IMR-90 (cell line): ENCODE measurements at regions not wholly inside any gene's neighbourhood (a gene's known extent, or its start where the extent isn't known, plus 50 kb on each side); places are given as distances from the start of the nearest gene placed in this dataset.

Source experiments
- ATAC-seq: fragments of 200-7000 bp; cut with Tn5 transposase; 2 replicates; pipeline ENCODE4 v1.9.1; 2020; ENCODE audit warnings: low read depth, mild to moderate bottlenecking, moderate library complexity
- BruUV-seq: library from RNA; stranded (reverse); fragments of 400-500 nt; replicated peaks from 2 replicates; lab custom pipeline; 2021; lab: Mats Ljungman, UMichigan
- CTCF ChIA-PET: fragments of 300-600 bp; formaldehyde crosslinking; extraction: SDS; loops from one replicate; lab custom pipeline; 2021; ENCODE audit warnings: antibody characterized with exemption; lab: Yijun Ruan, JAX
- POLR2A ChIA-PET: fragments of 300-600 bp; sonication (Branson Sonifier 250); formaldehyde crosslinking; loops from one replicate; lab custom pipeline; 2022; ENCODE audit warnings: antibody characterized with exemption; ENCODE audit not compliant: unreplicated experiment; lab: Charles Lee
- DNase-seq: peaks from one replicate; pipeline ENCODE4 v3.0.0; 2013
- H2AFZ ChIP-seq: replicated peaks from 2 replicates; pipeline ENCODE3; 2013; ENCODE audit warnings: low read length, mild to moderate bottlenecking; ENCODE audit not compliant: poor library complexity
- H2AK5ac ChIP-seq: 2 replicates; pipeline ENCODE4 v1.6.1; 2013; ENCODE audit warnings: low read depth, low read length, inconsistent platforms
- H2AK9ac ChIP-seq: replicated peaks from 2 replicates; pipeline ENCODE3; 2013; ENCODE audit warnings: mild to moderate bottlenecking, low read depth, low read length, moderate library complexity; ENCODE audit not compliant: poor library complexity
- H2BK120ac ChIP-seq: 2 replicates; pipeline ENCODE4 v1.6.1; 2013; ENCODE audit warnings: low read depth, low read length, inconsistent platforms
- H2BK15ac ChIP-seq: 3 replicates; pipeline ENCODE4 v1.6.1; 2013; ENCODE audit warnings: low read depth, low read length, inconsistent platforms
- H2BK20ac ChIP-seq: 2 replicates; pipeline ENCODE4 v1.6.1; 2013; ENCODE audit warnings: low read depth, mild to moderate bottlenecking, inconsistent platforms, low read length, moderate library complexity
- H2BK5ac ChIP-seq: 2 replicates; pipeline ENCODE4 v1.6.1; 2013; ENCODE audit warnings: mild to moderate bottlenecking, low read depth, low read length, inconsistent platforms; ENCODE audit not compliant: poor library complexity, severe bottlenecking
- H3K14ac ChIP-seq: replicated peaks from 2 replicates; pipeline ENCODE4 v1.6.1; 2013; ENCODE audit warnings: low read depth, low read length, inconsistent platforms
- H3K18ac ChIP-seq: 2 replicates; pipeline ENCODE4 v1.6.1; 2013; ENCODE audit warnings: low read depth, low read length, control low read depth
- H3K23ac ChIP-seq: 2 replicates; pipeline ENCODE4 v1.6.1; 2013; ENCODE audit warnings: low read depth, low read length, inconsistent platforms
- H3K27ac ChIP-seq: 2 replicates; pipeline ENCODE4 v1.5.1; 2013; ENCODE audit warnings: mild to moderate bottlenecking, control low read depth, low read length; ENCODE audit not compliant: insufficient read depth
- H3K27me3 ChIP-seq: 2 replicates; pipeline ENCODE4 v1.6.1; 2013; ENCODE audit warnings: low read length; ENCODE audit not compliant: control insufficient read depth, insufficient read depth
- H3K36me3 ChIP-seq: 2 replicates; pipeline ENCODE4 v1.6.1; 2013; ENCODE audit warnings: low read length, mixed read lengths; ENCODE audit not compliant: control insufficient read depth, insufficient read depth
- H3K4ac ChIP-seq: 2 replicates; pipeline ENCODE4 v1.6.1; 2013; ENCODE audit warnings: low read depth, low read length, inconsistent platforms
- H3K4me1 ChIP-seq: 2 replicates; pipeline ENCODE4 v1.6.1; 2013; ENCODE audit warnings: low read length, mixed read lengths; ENCODE audit not compliant: control insufficient read depth, insufficient read depth
- H3K4me2 ChIP-seq: 2 replicates; pipeline ENCODE4 v1.6.1; 2013; ENCODE audit warnings: low read depth, mild to moderate bottlenecking, control low read depth, low read length, moderate library complexity
- H3K4me3 ChIP-seq: 2 replicates; pipeline ENCODE4 v1.5.1; 2013; ENCODE audit warnings: low read depth, mild to moderate bottlenecking, control low read depth, low read length, moderate library complexity; ENCODE audit not compliant: insufficient read depth
- H3K56ac ChIP-seq: 2 replicates; pipeline ENCODE4 v1.6.1; 2013; ENCODE audit warnings: low read length, inconsistent platforms; ENCODE audit not compliant: insufficient read depth; ENCODE audit errors: extremely low read depth
- H3K79me1 ChIP-seq, 2 experiments: 2 replicates each; pipeline ENCODE4 v1.6.1; 2013; ENCODE audit warnings: low read length in 2 of 2, inconsistent platforms in 1 of 2, low read depth in 1 of 2
- H3K9ac ChIP-seq: 2 replicates; pipeline ENCODE4 v1.6.1; 2013; ENCODE audit warnings: low read depth, low read length, control low read depth
- H3K9me1 ChIP-seq: 2 replicates; pipeline ENCODE4 v1.6.1; 2013; ENCODE audit warnings: low read length, inconsistent platforms; ENCODE audit not compliant: insufficient read depth
- H3K9me3 ChIP-seq: 2 replicates; pipeline ENCODE4 v1.6.1; 2013; ENCODE audit warnings: low read length; ENCODE audit not compliant: control insufficient read depth, insufficient read depth
- H4K20me1 ChIP-seq: 2 replicates; pipeline ENCODE4 v1.6.1; 2013; ENCODE audit warnings: low read length, inconsistent platforms; ENCODE audit not compliant: insufficient read depth
- H4K5ac ChIP-seq: 2 replicates; pipeline ENCODE4 v1.6.1; 2013; ENCODE audit warnings: mild to moderate bottlenecking, low read depth, low read length, control low read depth
- H4K8ac ChIP-seq, 2 experiments: 2 replicates each; pipeline ENCODE4 v1.6.1; 2013; ENCODE audit warnings: low read depth in 2 of 2, low read length in 2 of 2, control low read depth in 1 of 2, inconsistent platforms in 1 of 2
- H4K91ac ChIP-seq: 2 replicates; pipeline ENCODE4 v1.6.1; 2013; ENCODE audit warnings: low read depth, low read length, inconsistent platforms; ENCODE audit not compliant: insufficient read depth
- CHD1 ChIP-seq: IDR thresholded peaks from 2 replicates; pipeline ENCODE4 v1.6.1; 2012; ENCODE audit warnings: low read depth, low read length, improper control_type of control experiment
- FOS ChIP-seq: fragments of 150-350 bp; IDR thresholded peaks from 2 replicates; pipeline ENCODE4 v1.6.1; 2016; ENCODE audit warnings: low read depth, low read length
- POLR2A ChIP-seq: IDR thresholded peaks from 2 replicates; pipeline ENCODE4 v1.6.1; 2012; ENCODE audit warnings: mild to moderate bottlenecking, low read depth, low read length
- RAD21 ChIP-seq: IDR thresholded peaks from 2 replicates; pipeline ENCODE4 v1.6.1; 2012; ENCODE audit warnings: low read length, improper control_type of control experiment
- RCOR1 ChIP-seq: IDR thresholded peaks from 2 replicates; pipeline ENCODE4 v1.6.1; 2012; ENCODE audit warnings: mild to moderate bottlenecking, low read length, improper control_type of control experiment; ENCODE audit not compliant: insufficient replicate concordance
- RFX5 ChIP-seq: IDR thresholded peaks from 2 replicates; pipeline ENCODE4 v1.8.0; 2012; ENCODE audit warnings: low read depth, mild to moderate bottlenecking, low read length, moderate library complexity
- USF2 ChIP-seq: fragments of 150-350 bp; IDR thresholded peaks from 2 replicates; pipeline ENCODE4 v1.6.1; 2017; ENCODE audit warnings: mild to moderate bottlenecking, antibody characterized with exemption, low read length, low read depth
- WGBS, 2 experiments: methylation state at CpG; one replicate each; pipeline versions ENCODE4 v1.1.5 to v1.1.7; 2013; ENCODE audit warnings: missing lambda C conversion rate in 2 of 2; ENCODE audit not compliant: insufficient read length in 1 of 2; ENCODE audit errors: extremely low coverage in 2 of 2; 5-methylcytosine and 5-hydroxymethylcytosine counted together
- dilution Hi-C: fragments of 300-500 bp; cut with HindIII; formaldehyde crosslinking; loops from one replicate; pipeline ENCODE4 v1.14.3; 2018; ENCODE audit warnings: low sequenced_read_pairs; ENCODE audit not compliant: unreplicated experiment
- in situ Hi-C: fragments of 300-500 bp; cut with MboI; formaldehyde crosslinking; loops from 3 replicates; pipeline ENCODE4 v1.14.3; 2019; ENCODE audit warnings: low sequenced_read_pairs, inconsistent platforms, mixed read lengths
- intact Hi-C: fragments of 100-400 bp; cut with micrococcal nuclease; formaldehyde crosslinking; loops from 2 replicates; pipeline ENCODE4 v1.10.0; 2022

- TF ChIP-seq RAD21 (no peak), FOS (no peak)
Measured at GRCh38 chr10:28807760-28808613, 130.7 kb downstream of the BAMBI start (continued).

- no peak for ATAC-seq
- Histone ChIP-seq H4K8ac (0 out of 4 replicates have a peak overlapping the region, but pooled peaks of 1 of the 2 experiments have one; percentile 55), H3K36me3 (no peaks in the 10 kb centered on the region), H3K56ac (no peak overlapping the region), H3K14ac (no peak overlapping the region), H3K27ac (no peak overlapping the region), H3K23ac (no peak overlapping the region), H3K9ac (no peak overlapping the region), H4K20me1 (no peaks in the 10 kb centered on the region), H4K5ac (no peak overlapping the region; the same call in 1 of the 2 replicates), H3K79me1 (no peaks in the 10 kb centered on the region), H3K9me1 (no peaks in the 10 kb centered on the region; the same call in 1 of the 2 replicates), H3K4ac (no peak overlapping the region), H3K27me3 (no peaks in the 10 kb centered on the region), H2AK9ac (no peak overlapping the region), H3K4me3 (no peak overlapping the region), H3K18ac (no peak overlapping the region; the same call in 1 of the 2 replicates), H3K4me2 (no peak overlapping the region), H2BK20ac (0 out of 2 replicates have a peak overlapping the region, but pooled peaks have one; percentile 45), H2BK5ac (no peak overlapping the region), H2AFZ (no peak overlapping the region), H3K4me1 (peaks cover 25% of the 10 kb centered on the region), H2BK120ac (peak overlapping the region; percentile 63; the same call in 1 of the 2 replicates), H4K91ac (no peak overlapping the region; the same call in 1 of the 2 replicates), H2BK15ac (no peak overlapping the region), H2AK5ac (no peak overlapping the region), H3K9me3 (no peaks in the 10 kb centered on the region)
- no peak for DNase-seq
- dilution Hi-C loops = no loop called here
- no TSS peak for BruUV-seq
- in situ Hi-C loops = no loop called here
- TF ChIP-seq RCOR1 = no peak
- no peak for TF ChIP-seq POLR2A
- TF ChIP-seq USF2 = no peak
- TF ChIP-seq CHD1 = no peak
- no peak for TF ChIP-seq RFX5
- ChIA-PET CTCF (no interaction called here), POLR2A (no interaction called here)
- WGBS, 2 experiments = no CpG with 5 or more reads among the region's 6 CpGs
- intact Hi-C loops = no loop called here
Measured at GRCh38 chr10:28808693-28809092, 131.4 kb downstream of the BAMBI start.
